Astrocyte (in vitro differentiated cells and primary cell): ENCODE measurements at regions not wholly inside any gene's neighbourhood (a gene's known extent, or its start where the extent isn't known, plus 50 kb on each side); places are given as distances from the start of the nearest gene placed in this dataset.

Experiments
- EZH2 ChIP-seq: IDR thresholded peaks from 2 replicates; pipeline ENCODE4 v1.6.1; 2012; ENCODE audit warnings: mild to moderate bottlenecking, low read length, inconsistent platforms; ENCODE audit not compliant: insufficient read depth
- TF ChIP-seq, protein P1 (sequence below): IDR thresholded peaks from 2 replicates; pipeline ENCODE4 v1.5.1; 2011; ENCODE audit warnings: low read depth, mild to moderate bottlenecking, inconsistent platforms, low read length, moderate library complexity; ENCODE audit not compliant: insufficient read depth

DNA sequence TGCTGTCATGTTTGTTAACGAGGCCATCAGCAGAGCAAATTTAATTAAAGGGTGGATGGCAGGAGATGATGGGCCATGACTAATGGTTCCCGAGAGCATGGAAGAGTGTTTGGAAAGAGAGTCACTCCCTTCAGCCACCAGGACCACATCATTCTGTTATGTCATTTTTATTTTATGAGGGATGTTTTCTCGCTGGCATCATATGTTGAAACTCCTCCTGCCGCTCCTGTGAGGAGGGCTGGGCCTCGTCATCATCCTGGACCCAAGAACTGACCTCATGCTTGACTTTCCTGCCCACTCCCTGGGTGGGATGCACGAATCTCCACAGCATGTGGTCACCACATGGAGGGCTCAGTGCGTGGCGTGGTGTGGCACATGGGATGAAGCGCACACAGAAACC, 86.4 kb upstream of the FRMD1 start:
- TF ChIP-seq, protein P1, sequence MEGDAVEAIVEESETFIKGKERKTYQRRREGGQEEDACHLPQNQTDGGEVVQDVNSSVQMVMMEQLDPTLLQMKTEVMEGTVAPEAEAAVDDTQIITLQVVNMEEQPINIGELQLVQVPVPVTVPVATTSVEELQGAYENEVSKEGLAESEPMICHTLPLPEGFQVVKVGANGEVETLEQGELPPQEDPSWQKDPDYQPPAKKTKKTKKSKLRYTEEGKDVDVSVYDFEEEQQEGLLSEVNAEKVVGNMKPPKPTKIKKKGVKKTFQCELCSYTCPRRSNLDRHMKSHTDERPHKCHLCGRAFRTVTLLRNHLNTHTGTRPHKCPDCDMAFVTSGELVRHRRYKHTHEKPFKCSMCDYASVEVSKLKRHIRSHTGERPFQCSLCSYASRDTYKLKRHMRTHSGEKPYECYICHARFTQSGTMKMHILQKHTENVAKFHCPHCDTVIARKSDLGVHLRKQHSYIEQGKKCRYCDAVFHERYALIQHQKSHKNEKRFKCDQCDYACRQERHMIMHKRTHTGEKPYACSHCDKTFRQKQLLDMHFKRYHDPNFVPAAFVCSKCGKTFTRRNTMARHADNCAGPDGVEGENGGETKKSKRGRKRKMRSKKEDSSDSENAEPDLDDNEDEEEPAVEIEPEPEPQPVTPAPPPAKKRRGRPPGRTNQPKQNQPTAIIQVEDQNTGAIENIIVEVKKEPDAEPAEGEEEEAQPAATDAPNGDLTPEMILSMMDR: no peak
- TF ChIP-seq EZH2: no peak
